ENCODE measurements at regions not wholly inside any gene's neighbourhood (a gene's known extent, or its start where the extent isn't known, plus 50 kb on each side); places are given as distances from the start of the nearest gene placed in this dataset.

DNA sequence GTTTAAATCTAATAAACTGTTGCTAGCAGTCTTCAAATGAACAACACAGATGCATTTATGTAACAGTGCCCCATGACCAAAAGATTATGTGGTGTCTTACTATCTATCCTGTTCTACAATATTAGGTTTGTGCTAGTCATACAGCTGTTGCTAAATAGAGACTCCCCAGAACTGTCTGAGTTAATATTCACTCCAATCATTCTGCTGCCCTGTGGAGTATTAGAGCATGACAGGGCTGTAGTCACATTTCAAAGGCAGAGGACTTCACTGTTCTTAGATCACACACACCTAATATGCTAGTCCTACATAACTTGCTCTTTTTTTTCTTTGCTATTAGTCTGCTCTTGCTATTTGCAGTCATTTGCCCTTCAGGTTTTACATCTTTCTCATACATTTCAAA, 157.6 kb upstream of the MDGA2 start:
- Mint-ChIP-seq H3K36me3 (ENCODE audit: low read depth) (no peaks in the 10 kb centered on the region), H3K9me3 (peaks cover 2% of the 10 kb centered on the region), H3K4me3 (no peak overlapping the region), H3K27me3 (no peaks in the 10 kb centered on the region), H3K4me1 (no peaks in the 10 kb centered on the region), H3K27ac (no peak overlapping the region)
- no peak for DNase-seq
- POLR2A ChIA-PET: no interaction called here
- CTCF ChIA-PET: no interaction called here

DNA sequence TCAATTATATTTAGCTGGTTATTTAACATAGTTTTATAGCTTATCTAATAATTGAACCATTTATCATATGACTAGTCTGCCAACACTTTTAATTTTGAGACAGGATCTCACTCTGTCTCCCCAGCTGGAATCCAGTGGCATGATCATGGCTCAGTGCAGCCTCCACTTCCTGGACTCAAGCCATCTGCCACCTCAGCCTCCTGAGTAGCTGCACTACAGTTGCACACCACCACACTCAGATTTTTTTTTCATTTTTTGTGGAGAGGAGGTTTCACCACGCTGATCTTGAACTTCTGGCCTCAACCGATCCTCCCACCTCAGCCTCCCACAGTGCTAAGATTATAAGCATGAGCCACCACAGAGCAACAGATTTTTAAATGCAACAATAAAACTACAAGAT, 151.4 kb upstream of the MDGA2 start:
- no peaks in the 10 kb centered on the region for H3K4me1 Mint-ChIP-seq
- H3K4me3 Mint-ChIP-seq: no peak overlapping the region
- H3K9me3 Mint-ChIP-seq: peaks cover 7% of the 10 kb centered on the region
- no peak for DNase-seq
- H3K27me3 Mint-ChIP-seq: no peaks in the 10 kb centered on the region
- POLR2A ChIA-PET: no interaction called here
- H3K27ac Mint-ChIP-seq: no peak overlapping the region
- CTCF ChIA-PET: no interaction called here
- H3K36me3 Mint-ChIP-seq (ENCODE audit: low read depth): no peaks in the 10 kb centered on the region

DNA sequence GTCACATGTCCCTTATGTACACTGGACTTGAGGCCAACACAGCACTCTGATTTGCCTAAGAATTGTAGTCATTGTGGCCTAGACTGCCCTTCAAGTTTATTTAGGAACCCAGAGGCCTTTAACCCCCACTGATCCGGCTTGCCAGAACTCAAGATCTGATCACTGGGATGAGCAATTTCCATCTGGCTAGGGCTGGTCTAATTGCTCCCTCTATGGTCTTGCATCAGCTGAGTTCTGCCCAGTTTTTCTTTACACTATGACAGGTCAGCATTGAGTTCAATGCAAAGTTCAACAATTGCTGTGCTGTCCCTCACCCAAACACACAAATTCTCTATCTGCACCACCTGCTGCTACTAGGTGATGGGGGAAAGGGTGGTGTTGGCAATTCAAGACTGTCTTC, 146.9 kb upstream of the MDGA2 start:
- DNase-seq: no peak
- Mint-ChIP-seq H3K9me3 (peaks cover 8% of the 10 kb centered on the region), H3K4me1 (no peaks in the 10 kb centered on the region), H3K36me3 (ENCODE audit: low read depth) (no peaks in the 10 kb centered on the region), H3K27me3 (no peaks in the 10 kb centered on the region), H3K4me3 (no peak overlapping the region), H3K27ac (no peak overlapping the region)
- ChIA-PET CTCF (no interaction called here), POLR2A (no interaction called here)

DNA sequence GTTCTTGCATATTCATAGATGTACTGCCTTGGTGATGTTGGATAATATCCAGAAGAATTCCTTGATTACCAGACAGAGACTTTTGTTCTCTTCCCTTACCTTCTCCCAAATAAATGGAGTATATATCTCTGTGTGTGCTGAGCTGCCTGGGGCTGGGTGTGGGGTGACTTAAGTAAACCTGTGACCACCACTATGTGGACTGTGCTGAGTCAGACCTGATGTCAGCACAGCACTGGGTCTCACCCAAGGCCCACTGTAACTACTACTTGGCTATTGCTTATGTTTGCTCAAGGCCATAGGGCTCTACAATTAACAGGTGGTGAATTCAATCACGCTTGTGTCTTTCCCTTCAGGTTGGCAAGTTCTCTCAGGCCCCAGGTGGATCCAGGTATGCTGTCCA, 145.7 kb upstream of the MDGA2 start:
- Mint-ChIP-seq H3K36me3 (ENCODE audit: low read depth) (no peaks in the 10 kb centered on the region), H3K9me3 (peaks cover 8% of the 10 kb centered on the region), H3K27me3 (no peaks in the 10 kb centered on the region), H3K4me3 (no peak overlapping the region), H3K27ac (no peak overlapping the region), H3K4me1 (no peaks in the 10 kb centered on the region)
- POLR2A ChIA-PET: no interaction called here
- CTCF ChIA-PET: no interaction called here
- DNase-seq: no peak

DNA sequence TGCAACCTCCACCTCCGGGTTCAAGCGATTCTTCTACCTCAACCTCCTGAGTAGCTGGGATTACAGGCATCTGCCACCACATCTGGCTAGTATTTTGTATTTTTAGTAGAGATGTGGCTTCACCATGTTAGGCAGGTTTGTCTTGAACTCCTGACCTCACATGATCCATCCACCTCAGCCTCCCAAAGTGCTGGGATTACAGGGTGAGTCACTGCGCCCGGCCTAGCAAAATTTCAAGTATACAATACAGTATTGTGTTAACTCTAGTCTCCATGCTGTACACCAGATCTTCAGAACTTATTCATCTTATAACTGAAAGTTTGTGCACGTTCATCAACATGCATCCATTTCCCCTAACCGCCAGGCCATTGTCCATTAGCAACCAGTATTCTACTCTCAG, 115.1 kb upstream of the MDGA2 start:
- Mint-ChIP-seq H3K27ac (no peak overlapping the region), H3K4me3 (no peak overlapping the region), H3K36me3 (ENCODE audit: low read depth) (no peaks in the 10 kb centered on the region), H3K4me1 (no peaks in the 10 kb centered on the region), H3K27me3 (no peaks in the 10 kb centered on the region), H3K9me3 (peaks cover 4% of the 10 kb centered on the region)
- CTCF ChIA-PET: no interaction called here
- POLR2A ChIA-PET: no interaction called here
- DNase-seq: no peak

DNA sequence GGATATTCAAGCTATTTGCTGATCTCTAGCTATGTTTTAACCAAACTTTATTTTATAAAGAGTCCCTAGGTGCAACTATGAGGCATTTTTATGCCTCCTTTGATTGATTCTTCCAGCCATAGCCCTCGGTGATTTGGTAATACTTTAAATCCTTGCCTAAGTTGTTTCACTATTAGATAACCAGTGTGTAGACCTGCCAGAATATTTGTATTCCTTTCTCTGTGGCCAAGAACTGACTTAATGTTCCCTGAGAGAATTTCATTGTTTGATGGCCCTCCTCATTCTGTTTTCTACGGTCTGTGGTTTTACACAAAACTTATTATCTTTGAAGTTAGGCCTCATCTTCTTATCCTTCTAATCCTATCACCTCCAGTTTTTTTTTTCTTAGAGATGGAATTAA, 109.7 kb upstream of the MDGA2 start:
- ChIA-PET CTCF (no interaction called here), POLR2A (no interaction called here)
- H3K9me3 Mint-ChIP-seq: peaks cover 6% of the 10 kb centered on the region
- no peaks in the 10 kb centered on the region for H3K36me3 Mint-ChIP-seq (ENCODE audit: low read depth)
- no peaks in the 10 kb centered on the region for H3K4me1 Mint-ChIP-seq
- H3K27ac Mint-ChIP-seq: no peak overlapping the region
- DNase-seq: no peak
- H3K4me3 Mint-ChIP-seq: no peak overlapping the region
- H3K27me3 Mint-ChIP-seq: no peaks in the 10 kb centered on the region

DNA sequence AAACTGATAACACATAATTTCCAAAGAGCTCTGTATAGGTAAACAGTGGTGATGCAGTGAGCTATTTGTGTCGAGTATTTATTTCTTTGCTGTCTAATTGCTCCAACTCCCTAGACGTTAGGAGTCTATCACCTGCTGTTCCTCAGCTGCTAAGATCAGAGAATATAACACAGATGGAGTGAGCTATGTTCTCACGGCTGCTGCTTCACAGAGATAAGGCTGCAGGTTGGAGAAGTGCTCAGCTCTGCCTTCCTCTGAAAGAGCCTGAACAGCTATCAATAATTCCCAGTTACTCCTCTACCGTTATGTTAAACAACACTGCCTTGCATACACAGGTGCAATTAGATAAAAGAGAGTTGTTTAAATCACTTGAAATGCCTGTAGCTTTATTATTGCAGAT, 103.2 kb upstream of the MDGA2 start:
- no peak overlapping the region for H3K4me3 Mint-ChIP-seq
- POLR2A ChIA-PET: no interaction called here
- no peaks in the 10 kb centered on the region for H3K4me1 Mint-ChIP-seq

DNA sequence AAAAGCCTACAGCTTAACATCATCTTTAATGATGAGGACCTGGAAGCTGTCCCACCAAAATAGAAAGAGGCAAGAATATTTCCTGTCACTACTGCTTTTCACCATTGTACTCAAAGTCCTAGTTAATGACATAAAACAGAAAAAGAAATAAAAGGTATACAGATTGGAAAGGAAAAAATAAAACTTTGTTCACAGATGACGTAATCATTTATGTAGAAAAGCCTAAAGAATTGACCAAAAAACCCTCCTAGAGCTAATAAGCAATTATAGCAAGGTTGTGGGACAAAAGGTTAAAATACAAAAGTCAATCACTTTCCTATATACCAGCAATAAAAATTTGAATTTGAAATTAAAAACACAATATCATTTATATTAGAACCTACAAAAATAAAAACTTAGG, 97.2 kb upstream of the MDGA2 start:
- POLR2A ChIA-PET: no interaction called here

More for the DNA sequence above, 103.2 kb upstream of the MDGA2 start:
- Mint-ChIP-seq H3K36me3 (ENCODE audit: low read depth) (no peaks in the 10 kb centered on the region), H3K27me3 (no peaks in the 10 kb centered on the region), H3K27ac (no peak overlapping the region), H3K9me3 (peaks cover 12% of the 10 kb centered on the region)
- no peak for DNase-seq
- CTCF ChIA-PET: no interaction called here

DNA sequence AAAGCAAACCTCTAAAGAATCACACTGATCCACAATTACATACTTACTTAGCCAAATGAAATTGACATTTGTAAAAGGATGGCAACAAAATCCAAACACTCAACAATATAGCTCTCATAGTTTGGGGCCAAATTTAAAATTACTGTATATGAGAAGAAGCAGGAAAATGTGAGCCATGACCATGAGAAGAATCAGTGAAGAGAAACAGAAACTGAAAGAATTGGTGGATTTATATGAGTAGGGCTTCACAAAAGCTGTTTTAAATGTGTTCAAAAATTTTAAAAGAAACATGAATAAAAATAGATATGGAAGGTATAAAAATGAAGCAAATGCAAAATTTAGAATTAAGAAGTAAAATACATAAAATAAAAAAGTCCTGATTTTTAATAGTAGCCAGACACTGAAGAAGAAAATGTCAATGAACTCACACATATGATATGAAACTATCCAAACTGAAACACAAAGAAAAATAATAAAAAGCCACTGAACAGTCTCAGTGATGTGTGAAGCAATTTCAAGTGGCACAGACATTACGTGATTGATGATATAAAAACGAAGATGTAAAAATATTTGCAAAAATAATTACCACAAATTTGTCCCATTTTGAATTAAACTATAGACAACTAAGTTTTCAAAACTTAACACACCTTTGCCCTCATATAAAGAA, 87.9 kb upstream of the MDGA2 start:
- CTCF ChIA-PET: no interaction called here
- peaks cover 4% of the 10 kb centered on the region for H3K9me3 Mint-ChIP-seq

More for the DNA sequence above, 97.2 kb upstream of the MDGA2 start:
- Mint-ChIP-seq H3K4me3 (no peak overlapping the region), H3K27me3 (no peaks in the 10 kb centered on the region), H3K36me3 (ENCODE audit: low read depth) (no peaks in the 10 kb centered on the region), H3K27ac (no peak overlapping the region), H3K4me1 (no peaks in the 10 kb centered on the region), H3K9me3 (peaks cover 10% of the 10 kb centered on the region)
- CTCF ChIA-PET: no interaction called here
- DNase-seq: no peak

DNA sequence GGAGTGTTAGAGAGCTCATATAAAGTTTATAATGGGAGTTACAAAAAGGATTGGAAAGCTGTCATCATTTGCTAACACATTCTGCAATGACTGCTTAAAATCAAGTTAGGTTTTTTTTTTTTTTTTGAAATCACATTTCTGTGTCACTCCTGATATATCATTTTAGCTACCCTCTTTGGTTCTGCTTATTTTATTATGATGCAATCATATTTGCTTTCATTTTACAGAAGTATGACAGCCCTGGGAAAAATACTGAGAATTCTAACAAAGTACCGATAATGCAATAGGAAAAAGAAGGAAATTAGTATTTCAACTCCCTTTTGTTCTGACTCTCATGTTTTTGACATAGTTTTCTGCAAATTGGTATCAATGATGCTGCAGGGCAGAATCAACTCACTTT, 71.6 kb upstream of the MDGA2 start:
- no peak overlapping the region for H3K4me3 Mint-ChIP-seq
- H3K27me3 Mint-ChIP-seq: no peaks in the 10 kb centered on the region
- H3K36me3 Mint-ChIP-seq (ENCODE audit: low read depth): no peaks in the 10 kb centered on the region
- no peaks in the 10 kb centered on the region for H3K4me1 Mint-ChIP-seq
- H3K27ac Mint-ChIP-seq: no peak overlapping the region
- POLR2A ChIA-PET: no interaction called here
- peaks cover 12% of the 10 kb centered on the region for H3K9me3 Mint-ChIP-seq
- DNase-seq: no peak
- CTCF ChIA-PET: interaction anchor here (0.6 kb wide), 1 partner anchor 10 kb away, joined by 3 read pairs; no protein-coding TSS in a partner anchor

More for the DNA sequence above, 87.9 kb upstream of the MDGA2 start:
- H3K36me3 Mint-ChIP-seq (ENCODE audit: low read depth): no peaks in the 10 kb centered on the region
- POLR2A ChIA-PET: no interaction called here
- H3K4me1 Mint-ChIP-seq: no peaks in the 10 kb centered on the region
- no peak overlapping the region for H3K4me3 Mint-ChIP-seq
- no peak overlapping the region for H3K27ac Mint-ChIP-seq
- DNase-seq: no peak
- H3K27me3 Mint-ChIP-seq: no peaks in the 10 kb centered on the region

DNA sequence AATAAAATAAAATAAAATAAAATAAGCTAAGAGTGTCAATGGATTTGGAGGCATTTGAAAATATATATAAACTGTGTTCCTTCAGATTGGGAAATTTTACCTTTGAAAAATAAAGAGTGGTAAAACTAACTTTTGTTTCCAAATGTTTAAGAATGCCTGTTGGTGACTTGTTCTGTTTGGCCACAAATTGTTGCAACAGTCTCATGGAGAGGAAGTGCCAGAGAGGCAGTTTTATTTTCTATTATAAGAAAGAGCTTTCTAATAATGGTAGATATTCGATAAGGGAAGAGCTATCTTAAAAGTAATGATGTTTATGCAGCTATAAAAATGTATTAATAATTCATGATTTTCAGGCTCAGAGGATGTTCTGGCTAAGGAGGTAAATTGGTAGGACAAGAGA, 68.8 kb upstream of the MDGA2 start:
- Mint-ChIP-seq H3K4me1 (no peaks in the 10 kb centered on the region), H3K9me3 (peaks cover 4% of the 10 kb centered on the region), H3K27me3 (no peaks in the 10 kb centered on the region), H3K27ac (no peak overlapping the region), H3K36me3 (ENCODE audit: low read depth) (no peaks in the 10 kb centered on the region), H3K4me3 (no peak overlapping the region)
- POLR2A ChIA-PET: no interaction called here
- no peak for DNase-seq
- CTCF ChIA-PET: no interaction called here

DNA sequence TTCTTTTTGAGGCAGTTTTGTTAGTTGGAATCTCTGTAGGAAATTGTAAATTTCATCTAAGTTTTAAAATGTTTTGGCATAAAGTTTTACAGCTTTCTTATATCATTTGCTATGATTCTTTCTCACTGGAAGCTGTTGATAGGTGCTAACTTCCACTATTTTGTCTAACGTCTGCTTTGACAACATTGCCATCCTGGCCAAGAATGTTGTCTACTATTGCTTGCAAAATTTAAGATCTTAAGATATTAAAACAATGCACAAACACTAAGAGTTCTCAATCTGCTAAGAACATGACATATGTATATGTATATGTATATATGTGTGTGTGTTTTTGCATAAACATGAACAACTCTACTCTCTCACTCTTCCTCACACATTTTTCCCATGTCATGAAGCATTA, 64.1 kb upstream of the MDGA2 start:
- no peak for DNase-seq

DNA sequence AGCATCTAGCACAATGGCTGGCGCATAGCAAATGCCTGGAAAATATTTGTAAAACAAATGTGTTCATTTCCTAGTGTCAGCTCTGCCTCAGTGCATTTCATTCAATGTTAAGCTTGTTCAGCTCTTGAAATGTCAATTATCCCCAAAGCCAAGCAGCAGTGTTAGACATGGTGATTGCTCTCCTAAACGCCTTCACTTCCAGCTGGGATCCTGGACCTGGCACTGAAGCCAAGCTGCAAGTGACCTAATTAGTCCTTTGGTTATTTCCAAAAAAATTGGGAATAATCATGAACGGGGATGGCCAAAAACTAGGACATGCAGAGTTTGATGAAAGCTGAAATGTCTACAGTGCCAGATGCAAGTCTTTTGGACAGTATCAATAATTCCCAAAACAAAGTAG, 54.9 kb upstream of the MDGA2 start:
- DNase-seq: no peak
- ChIA-PET POLR2A (no interaction called here), CTCF (no interaction called here)
- Mint-ChIP-seq H3K4me3 (no peak overlapping the region), H3K27ac (no peak overlapping the region), H3K9me3 (no peaks in the 10 kb centered on the region), H3K27me3 (no peaks in the 10 kb centered on the region), H3K36me3 (ENCODE audit: low read depth) (no peaks in the 10 kb centered on the region), H3K4me1 (no peaks in the 10 kb centered on the region)

More for the DNA sequence above, 64.1 kb upstream of the MDGA2 start:
- CTCF ChIA-PET: no interaction called here
- Mint-ChIP-seq H3K4me1 (no peaks in the 10 kb centered on the region), H3K4me3 (no peak overlapping the region), H3K9me3 (no peaks in the 10 kb centered on the region), H3K36me3 (ENCODE audit: low read depth) (no peaks in the 10 kb centered on the region), H3K27me3 (no peaks in the 10 kb centered on the region), H3K27ac (no peak overlapping the region)
- POLR2A ChIA-PET: no interaction called here
